ENCODE measurements at regions not wholly inside any gene's neighbourhood (a gene's known extent, or its start where the extent isn't known, plus 50 kb on each side); places are given as distances from the start of the nearest gene placed in this dataset.

- Histone ChIP-seq H3K36me3 (ENCODE audit: control insufficient read depth in 2 of 2, extremely low read depth in 1 of 2, insufficient read depth in 2 of 2, low read length in 2 of 2) (no peaks in the 10 kb centered on the region), H3K4me3 (replicated peaks in 1 of 3; ENCODE audit: insufficient read depth in 1 of 3, low read depth in 1 of 3, low read length in 3 of 3) (no peak overlapping the region), H3K9me1 (replicated peaks; ENCODE audit: control insufficient read depth, extremely low read depth, insufficient read depth, low read length) (no peaks in the 10 kb centered on the region), H3K27ac (ENCODE audit: insufficient read depth, low read depth, low read length) (no peak overlapping the region), H3K9me3 (replicated peaks; ENCODE audit: control insufficient read depth, insufficient read depth, low read length) (no peaks in the 10 kb centered on the region), H3K27me3 (ENCODE audit: control insufficient read depth in 2 of 2, insufficient read depth in 2 of 2, low read length in 2 of 2) (no peaks in the 10 kb centered on the region), H3K79me2 (ENCODE audit: control insufficient read depth, insufficient read depth, low read length) (no peaks in the 10 kb centered on the region), H4K20me1 (replicated peaks; ENCODE audit: control insufficient read depth, extremely low read depth, insufficient read depth, low read length) (no peaks in the 10 kb centered on the region), H2AFZ (ENCODE audit: low read depth, low read length) (no peak overlapping the region), H3K4me1 (ENCODE audit: control insufficient read depth, extremely low read depth, insufficient read depth, low read length) (no peaks in the 10 kb centered on the region), H3K4me2 (ENCODE audit: insufficient read depth, low read length) (no peak overlapping the region), H3K9ac (replicated peaks; ENCODE audit: extremely low read depth, insufficient read depth, low read length) (no peak overlapping the region)
- no TSS peak for BruUV-seq (replicated peaks)
- DNase-seq (ENCODE audit: low read depth, low spot score) (no peak), FAIRE-seq (no peak)
- ChIA-PET CTCF (interaction anchor here (1.4 kb wide), 1 partner anchor 144 kb away, joined by 3 read pairs; no protein-coding TSS in a partner anchor), POLR2A (no interaction called here)
- TF ChIP-seq FOS (IDR thresholded peaks at IDR 0.05; ENCODE audit: borderline replicate concordance, insufficient read depth, low read length), result no peak
- dilution Hi-C loops (cut with MboI; ENCODE audit: extremely low pct_ligation_motif_present, low sequenced_read_pairs) (no loop called here), intact Hi-C loops (cut with micrococcal nuclease) (no loop called here)
Measured at GRCh38 chr13:76349700-76350099, 536.5 kb downstream of the KCTD12 start.

DNA sequence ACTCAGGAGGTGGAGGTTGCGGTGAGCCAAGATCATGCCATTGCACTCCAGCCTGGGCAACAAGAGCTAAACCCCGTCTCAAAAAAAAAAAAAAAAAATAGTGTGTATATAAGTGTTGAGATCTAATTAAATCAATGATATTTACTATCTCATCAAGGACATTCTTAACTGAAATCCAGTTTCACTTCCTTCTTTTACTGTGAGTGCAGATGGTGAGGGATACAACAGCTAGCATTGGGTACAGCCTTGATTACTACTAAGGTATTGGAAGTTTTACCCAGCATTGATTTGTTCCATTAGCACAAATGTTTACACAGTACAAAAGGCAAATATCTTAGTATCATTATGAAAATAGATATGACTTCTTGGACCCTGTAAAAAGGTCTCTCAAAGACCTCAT lies 546.6 kb downstream of the KCTD12 start:
- Histone ChIP-seq H3K27ac (ENCODE audit: insufficient read depth, low read depth, low read length) (no peak overlapping the region), H4K20me1 (replicated peaks; ENCODE audit: control insufficient read depth, extremely low read depth, insufficient read depth, low read length) (no peaks in the 10 kb centered on the region), H2AFZ (ENCODE audit: low read depth, low read length) (no peak overlapping the region), H3K4me3 (replicated peaks in 1 of 3; ENCODE audit: insufficient read depth in 1 of 3, low read depth in 1 of 3, low read length in 3 of 3) (no peak overlapping the region), H3K9ac (replicated peaks; ENCODE audit: extremely low read depth, insufficient read depth, low read length) (no peak overlapping the region), H3K27me3 (ENCODE audit: control insufficient read depth in 2 of 2, insufficient read depth in 2 of 2, low read length in 2 of 2) (no peaks in the 10 kb centered on the region), H3K9me1 (replicated peaks; ENCODE audit: control insufficient read depth, extremely low read depth, insufficient read depth, low read length) (no peaks in the 10 kb centered on the region), H3K9me3 (replicated peaks; ENCODE audit: control insufficient read depth, insufficient read depth, low read length) (no peaks in the 10 kb centered on the region), H3K79me2 (ENCODE audit: control insufficient read depth, insufficient read depth, low read length) (no peaks in the 10 kb centered on the region), H3K36me3 (ENCODE audit: control insufficient read depth in 2 of 2, extremely low read depth in 1 of 2, insufficient read depth in 2 of 2, low read length in 2 of 2) (no peaks in the 10 kb centered on the region), H3K4me1 (ENCODE audit: control insufficient read depth, extremely low read depth, insufficient read depth, low read length) (no peaks in the 10 kb centered on the region), H3K4me2 (ENCODE audit: insufficient read depth, low read length) (no peak overlapping the region)
- CTCF ChIA-PET, result interaction anchor here (0.6 kb wide), 1 partner anchor 577 kb away, joined by 3 read pairs; no protein-coding TSS in a partner anchor
- POLR2A ChIA-PET, result no interaction called here
- no TSS peak for BruUV-seq (replicated peaks)
- DNase-seq (ENCODE audit: low read depth, low spot score) (no peak), FAIRE-seq (no peak)
- intact Hi-C loops (cut with micrococcal nuclease) (no loop called here), dilution Hi-C loops (cut with MboI; ENCODE audit: extremely low pct_ligation_motif_present, low sequenced_read_pairs) (no loop called here)
- TF ChIP-seq MYC (IDR thresholded peaks at IDR 0.05; ENCODE audit: low read depth, low read length), result no peak
- no peak for TF ChIP-seq EZH2 (IDR thresholded peaks at IDR 0.05; ENCODE audit: borderline replicate concordance, low read depth, low read length, severe bottlenecking)
- no peak for TF ChIP-seq CTCF (IDR thresholded peaks at IDR 0.05; ENCODE audit: extremely low read depth in 1 of 2, insufficient read depth in 1 of 2, low read depth in 1 of 2, low read length in 2 of 2)
- TF ChIP-seq, protein P1, sequence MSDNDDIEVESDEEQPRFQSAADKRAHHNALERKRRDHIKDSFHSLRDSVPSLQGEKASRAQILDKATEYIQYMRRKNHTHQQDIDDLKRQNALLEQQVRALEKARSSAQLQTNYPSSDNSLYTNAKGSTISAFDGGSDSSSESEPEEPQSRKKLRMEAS (IDR thresholded peaks at IDR 0.05; ENCODE audit: insufficient read depth, insufficient read length), result no peak
- TF ChIP-seq JUN (IDR thresholded peaks at IDR 0.05; ENCODE audit: borderline replicate concordance, insufficient read depth, insufficient read length, low read depth), result no peak
- no peak for TF ChIP-seq POLR2A (IDR thresholded peaks at IDR 0.05; ENCODE audit: low read depth, low read length)

Measured in endothelial cell of umbilical vein (primary cell).